Activated CD4-positive, CD25-positive, alpha-beta regulatory T cell (primary cell): ENCODE measurements at regions not wholly inside any gene's neighbourhood (a gene's known extent, or its start where the extent isn't known, plus 50 kb on each side); places are given as distances from the start of the nearest gene placed in this dataset.
"Not testable (repeated sequence)": the region's sequence is repeated elsewhere in the genome, so short reads cannot be mapped to it uniquely, and the experiment has no call there.

ENCODE experiments used
- DNase-seq, 4 experiments: peaks; one replicate each; lab custom pipeline; 2025; lab: John Stamatoyannopoulos, UW

GRCh38 chr2:234797566-234798250, 154.1 kb upstream of the SH3BP4 start:
- DNase-seq, result no peak

- DNase-seq, result no peak
Measured at GRCh38 chr2:234796045-234796591, 155.7 kb upstream of the SH3BP4 start.

GRCh38 chr2:234795272-234795920, 156.4 kb upstream of the SH3BP4 start:
- DNase-seq, result no peak

GRCh38 chr2:234794866-234795265, 157.0 kb upstream of the SH3BP4 start:
- no peak for DNase-seq

GRCh38 chr2:234793212-234793785, 158.5 kb upstream of the SH3BP4 start:
- DNase-seq, result no peak

GRCh38 chr2:234792621-234793022, 159.2 kb upstream of the SH3BP4 start:
- no peak for DNase-seq

- DNase-seq, result not testable (repeated sequence)
Measured at GRCh38 chr2:234792096-234792495, 159.7 kb upstream of the SH3BP4 start.

- DNase-seq, result no peak
Measured at GRCh38 chr2:234790380-234790779, 161.4 kb upstream of the SH3BP4 start.

GRCh38 chr2:234789556-234790325, 162.1 kb upstream of the SH3BP4 start:
- DNase-seq, result no peak

GRCh38 chr2:234788841-234789240, 163.0 kb upstream of the SH3BP4 start:
- DNase-seq, result no peak

GRCh38 chr2:234788381-234788780, 163.4 kb upstream of the SH3BP4 start:
- DNase-seq, result no peak

GRCh38 chr2:234787114-234787513, 164.7 kb upstream of the SH3BP4 start:
- no peak for DNase-seq

GRCh38 chr2:234773764-234774409, 177.9 kb upstream of the SH3BP4 start:
- DNase-seq, result no peak

GRCh38 chr2:234773129-234773528, 178.7 kb upstream of the SH3BP4 start:
- DNase-seq, result no peak

GRCh38 chr2:234772733-234773060, 179.1 kb upstream of the SH3BP4 start:
- no peak for DNase-seq

- DNase-seq, result no peak
Measured at GRCh38 chr2:234771980-234772732, 179.7 kb upstream of the SH3BP4 start.

GRCh38 chr2:234771176-234771575, 180.6 kb upstream of the SH3BP4 start:
- DNase-seq, result no peak

- no peak for DNase-seq
Measured at GRCh38 chr2:234770715-234771141, 181.1 kb upstream of the SH3BP4 start.

GRCh38 chr2:234770031-234770506, 181.7 kb upstream of the SH3BP4 start:
- DNase-seq, result no peak

GRCh38 chr2:234768608-234769196, 183.1 kb upstream of the SH3BP4 start:
- DNase-seq, result no peak

GRCh38 chr2:234765279-234765678, 186.5 kb upstream of the SH3BP4 start:
- no peak for DNase-seq
